ENCODE measurements at regions not wholly inside any gene's neighbourhood (a gene's known extent, or its start where the extent isn't known, plus 50 kb on each side); places are given as distances from the start of the nearest gene placed in this dataset.

DNA sequence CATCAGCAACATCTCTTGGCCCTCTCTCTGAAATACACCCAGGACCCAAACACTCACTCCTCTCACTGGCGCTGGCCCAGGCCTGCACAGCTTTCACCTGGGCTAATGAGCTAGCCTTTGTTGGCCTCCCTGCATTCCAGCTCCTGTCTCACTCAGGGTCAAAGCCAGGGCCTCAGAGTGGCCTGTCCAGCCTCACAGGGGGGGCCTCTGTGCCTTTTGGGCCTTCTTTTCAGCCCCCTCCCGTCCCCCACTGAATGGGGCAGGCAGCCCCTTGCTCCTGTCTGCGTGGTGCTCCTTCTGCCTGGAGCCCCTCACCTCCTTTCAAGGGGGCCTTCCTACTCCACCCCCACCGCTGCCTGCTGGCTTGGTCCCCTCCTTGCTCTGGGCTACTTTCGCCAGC, 59.0 kb upstream of the PRR23E start:
- DNase-seq (ENCODE audit: low read depth): no peak

DNA sequence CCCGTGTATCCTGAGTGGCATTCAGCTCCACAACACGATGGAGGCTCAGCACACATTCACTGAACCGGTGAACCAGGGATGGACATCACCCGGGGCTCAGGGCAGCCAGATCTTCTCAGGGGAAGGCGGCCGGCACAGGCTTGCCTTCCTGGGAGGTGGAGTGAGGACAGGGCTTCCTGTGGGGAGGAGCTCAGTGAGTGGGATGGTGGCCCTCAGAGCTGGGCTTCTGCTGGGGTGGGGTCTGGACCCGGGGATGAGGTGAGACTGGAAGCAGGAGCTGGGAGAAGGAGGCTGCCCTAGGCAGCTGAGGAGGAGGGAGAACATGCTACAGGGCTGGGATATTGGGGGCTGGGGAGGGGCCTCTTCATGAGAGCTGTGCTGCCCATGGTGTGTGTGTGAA, 58.5 kb upstream of the PRR23E start:
- DNase-seq (ENCODE audit: low read depth): no peak

DNA sequence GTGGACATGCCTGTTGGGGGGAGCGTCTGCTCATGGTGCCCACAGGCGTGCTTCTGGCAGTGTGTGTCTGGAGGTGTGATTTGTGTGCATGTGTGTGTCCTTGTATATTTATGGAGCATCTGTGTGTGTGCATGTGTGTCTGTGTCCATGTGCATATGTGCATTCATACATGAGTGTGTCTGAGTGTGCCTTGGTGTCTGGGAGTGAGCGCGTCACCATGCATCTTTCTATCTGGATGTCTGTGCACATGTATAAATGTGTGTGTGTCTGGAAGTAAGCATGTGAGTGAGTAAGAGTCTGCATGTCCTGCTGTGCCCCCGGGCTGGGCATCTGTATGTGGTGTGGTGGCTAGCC, 58.1 kb upstream of the PRR23E start:
- no peak for DNase-seq (ENCODE audit: low read depth)

DNA sequence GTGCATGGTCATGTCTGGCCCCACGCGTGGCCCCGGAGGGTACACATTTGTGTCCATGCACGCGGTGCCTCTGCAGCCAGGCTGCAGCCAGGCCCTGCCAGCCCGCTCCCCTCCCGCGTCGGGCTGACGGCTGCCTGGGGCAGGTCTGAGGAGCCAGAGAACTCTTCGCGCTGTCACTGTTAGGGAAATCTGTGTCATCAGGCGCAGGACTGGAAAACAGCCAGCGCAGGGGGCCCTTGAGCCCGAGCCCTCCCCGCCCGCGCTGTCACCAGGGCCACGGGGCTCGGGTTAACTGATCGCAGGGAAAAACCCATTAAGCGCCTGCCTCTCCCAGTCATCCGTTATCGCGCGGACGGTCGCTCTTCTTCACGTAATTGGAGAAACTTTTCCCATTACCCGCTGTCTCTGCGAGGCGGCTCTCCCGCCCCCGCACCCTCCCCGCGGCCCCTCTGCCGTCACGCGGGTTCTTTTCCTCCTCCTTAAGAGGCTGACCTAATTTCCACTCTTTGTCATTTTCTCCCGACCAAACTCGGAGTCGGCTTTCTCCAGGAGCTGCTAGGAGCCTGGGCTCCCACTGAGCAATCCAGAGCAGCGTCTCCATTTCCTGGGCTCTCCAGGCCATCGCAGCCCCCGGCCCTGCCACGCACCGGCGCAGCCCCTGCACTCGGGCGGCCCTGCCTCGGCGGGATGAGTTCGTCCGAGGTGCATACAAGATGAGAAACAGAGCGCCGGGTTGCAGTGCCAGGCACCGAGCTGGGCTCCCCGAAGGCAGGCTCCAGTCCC, 57.5 kb upstream of the PRR23E start:
- DNase-seq (ENCODE audit: low read depth): peak; percentile 13

DNA sequence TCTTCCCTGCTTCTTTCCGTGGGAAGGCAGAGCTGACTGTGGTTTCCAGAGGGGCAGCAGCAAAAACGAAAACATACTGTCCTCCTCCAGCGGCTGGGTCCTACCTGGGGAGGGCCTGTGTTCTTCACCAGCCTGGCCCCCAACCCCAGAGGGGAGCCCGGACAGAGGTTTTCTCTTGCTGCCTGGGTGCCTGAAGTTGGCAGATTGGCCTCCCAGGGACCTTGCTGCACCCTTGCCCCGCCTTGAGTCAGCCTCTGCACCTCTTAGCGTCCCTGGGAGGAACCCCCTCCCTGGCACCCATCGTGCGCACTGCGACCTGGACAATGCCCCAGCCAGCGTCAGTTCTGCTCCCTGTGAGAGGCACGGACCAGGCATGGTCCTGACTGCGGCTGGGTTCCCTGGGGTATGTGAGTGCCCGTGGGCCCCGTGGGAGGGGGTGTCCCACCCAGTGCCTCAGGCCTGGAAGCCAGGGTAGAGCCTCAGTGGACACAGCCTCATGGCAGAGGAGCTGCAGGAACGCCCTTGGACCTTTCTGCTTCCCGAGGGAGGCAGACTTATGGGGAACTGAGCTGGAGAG, 56.8 kb upstream of the PRR23E start:
- no peak for DNase-seq (ENCODE audit: low read depth)

DNA sequence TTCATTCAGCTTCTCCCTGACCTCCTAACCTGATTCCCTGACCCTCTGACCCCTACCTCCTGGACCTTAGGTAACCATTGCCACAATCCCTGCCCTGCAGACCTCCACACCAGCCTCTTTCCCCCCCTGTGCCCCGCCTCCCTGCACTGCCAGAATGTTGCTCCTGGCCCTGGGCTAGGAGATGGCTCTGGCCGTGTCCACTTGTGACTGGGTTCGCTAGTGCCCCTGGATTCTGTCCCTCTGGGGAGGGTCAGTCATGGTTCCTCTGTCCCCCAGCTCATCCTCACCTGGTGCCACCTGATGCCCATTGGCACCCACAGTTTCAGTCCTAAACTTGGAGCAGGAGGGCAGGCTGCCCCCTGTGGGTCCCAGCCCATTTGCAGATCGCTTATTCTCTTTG, 56.2 kb upstream of the PRR23E start:
- DNase-seq (ENCODE audit: low read depth): no peak

DNA sequence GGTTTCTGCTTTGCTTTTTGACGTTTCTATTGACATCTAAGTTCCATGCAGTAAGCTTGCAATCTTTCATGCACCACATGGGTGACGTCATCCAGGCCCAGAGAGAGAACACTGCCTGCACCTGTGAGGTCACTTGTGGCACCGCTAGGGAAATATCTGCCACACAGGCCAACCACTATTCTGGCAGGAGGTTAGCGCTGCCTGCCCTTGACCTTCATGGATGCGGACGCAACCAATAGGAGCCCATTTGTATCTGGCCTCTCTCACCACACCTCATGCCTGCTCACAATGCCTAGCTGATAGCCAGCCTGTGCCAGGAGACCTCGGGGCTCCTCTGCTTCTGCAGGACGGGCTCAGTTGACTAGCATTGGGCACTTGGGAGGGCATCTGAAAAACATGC, 55.8 kb upstream of the PRR23E start:
- no peak for DNase-seq (ENCODE audit: low read depth)

DNA sequence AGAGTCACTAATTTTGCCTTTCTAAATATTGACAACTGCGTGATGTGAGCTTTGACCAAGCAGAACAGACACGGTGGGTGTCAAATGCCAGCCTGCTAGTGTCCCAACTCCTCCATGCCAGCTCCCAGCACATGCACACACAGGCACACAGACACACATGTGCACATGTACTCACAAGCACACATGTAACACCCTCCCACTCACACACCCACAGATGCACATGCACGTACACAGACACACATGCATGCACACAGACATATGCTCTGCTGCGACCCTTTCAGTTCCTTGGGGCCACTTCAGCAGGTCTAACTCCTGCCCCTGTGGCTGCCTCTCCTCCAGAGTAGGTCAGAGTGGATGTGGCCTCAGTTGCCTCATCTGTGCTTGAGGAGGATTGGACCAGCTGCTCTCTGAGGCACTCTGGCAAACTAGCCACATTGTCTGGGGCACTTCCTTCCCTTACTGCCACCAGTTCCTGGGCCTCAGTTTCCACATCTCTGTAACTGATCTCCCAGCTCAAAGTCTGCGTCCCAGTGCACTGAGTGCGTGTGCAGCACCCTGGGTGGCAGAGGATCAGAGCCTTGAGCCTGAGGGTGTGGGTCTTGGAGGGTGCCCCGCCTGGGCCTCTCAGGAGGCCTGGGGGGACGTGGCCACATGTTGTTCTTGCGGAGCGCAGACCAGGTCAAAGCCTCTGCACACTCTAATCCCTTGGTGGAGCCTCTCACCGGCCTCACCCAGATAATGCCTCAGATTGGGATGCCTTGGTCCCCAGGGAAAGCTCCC, 55.0 kb upstream of the PRR23E start:
- DNase-seq (ENCODE audit: low read depth): no peak

DNA sequence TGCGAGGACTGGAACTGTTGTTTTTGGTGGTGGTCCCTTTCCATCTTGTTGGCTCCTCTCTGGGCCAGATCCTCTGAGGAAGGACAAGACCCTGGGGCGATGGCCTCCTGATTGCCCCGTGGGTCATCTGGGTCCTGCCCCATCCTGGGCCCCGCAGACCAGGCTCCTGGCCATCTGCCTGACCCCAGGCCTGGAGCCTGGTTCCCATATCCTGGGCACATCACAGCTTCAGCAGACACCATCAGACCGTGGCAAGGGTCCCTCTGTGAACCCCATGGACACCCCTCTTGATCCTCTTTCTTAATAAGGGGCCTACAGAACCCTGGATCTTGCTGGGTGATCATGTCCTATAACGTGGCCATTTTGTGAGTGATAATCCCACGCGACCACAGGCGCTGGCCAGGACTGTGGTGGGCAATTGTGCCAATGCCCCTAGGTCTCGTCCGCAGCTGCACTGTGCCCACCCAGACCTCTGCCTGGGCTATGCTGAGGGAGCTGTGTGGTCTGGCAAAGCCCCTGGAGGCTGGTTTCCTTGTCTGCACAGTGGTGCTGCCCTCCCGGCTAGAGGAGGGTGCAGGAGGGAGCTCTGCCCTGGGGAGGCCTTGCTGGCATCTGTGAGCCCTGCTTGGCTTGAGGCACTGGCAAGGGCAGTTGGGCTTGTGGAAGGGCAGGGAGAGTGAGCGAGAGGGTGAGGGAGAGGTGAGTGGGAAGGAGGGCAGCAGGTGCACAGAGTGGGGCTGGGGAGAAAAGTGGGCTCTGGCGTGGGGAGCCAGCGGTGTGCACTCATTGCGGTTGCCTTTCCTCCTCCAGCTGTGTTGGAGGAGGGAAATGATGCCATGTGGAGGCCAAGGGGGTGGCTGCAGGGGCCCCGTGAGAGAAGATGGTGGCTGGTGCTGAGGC, 53.1 kb upstream of the PRR23E start:
- no peak for DNase-seq (ENCODE audit: low read depth)

DNA sequence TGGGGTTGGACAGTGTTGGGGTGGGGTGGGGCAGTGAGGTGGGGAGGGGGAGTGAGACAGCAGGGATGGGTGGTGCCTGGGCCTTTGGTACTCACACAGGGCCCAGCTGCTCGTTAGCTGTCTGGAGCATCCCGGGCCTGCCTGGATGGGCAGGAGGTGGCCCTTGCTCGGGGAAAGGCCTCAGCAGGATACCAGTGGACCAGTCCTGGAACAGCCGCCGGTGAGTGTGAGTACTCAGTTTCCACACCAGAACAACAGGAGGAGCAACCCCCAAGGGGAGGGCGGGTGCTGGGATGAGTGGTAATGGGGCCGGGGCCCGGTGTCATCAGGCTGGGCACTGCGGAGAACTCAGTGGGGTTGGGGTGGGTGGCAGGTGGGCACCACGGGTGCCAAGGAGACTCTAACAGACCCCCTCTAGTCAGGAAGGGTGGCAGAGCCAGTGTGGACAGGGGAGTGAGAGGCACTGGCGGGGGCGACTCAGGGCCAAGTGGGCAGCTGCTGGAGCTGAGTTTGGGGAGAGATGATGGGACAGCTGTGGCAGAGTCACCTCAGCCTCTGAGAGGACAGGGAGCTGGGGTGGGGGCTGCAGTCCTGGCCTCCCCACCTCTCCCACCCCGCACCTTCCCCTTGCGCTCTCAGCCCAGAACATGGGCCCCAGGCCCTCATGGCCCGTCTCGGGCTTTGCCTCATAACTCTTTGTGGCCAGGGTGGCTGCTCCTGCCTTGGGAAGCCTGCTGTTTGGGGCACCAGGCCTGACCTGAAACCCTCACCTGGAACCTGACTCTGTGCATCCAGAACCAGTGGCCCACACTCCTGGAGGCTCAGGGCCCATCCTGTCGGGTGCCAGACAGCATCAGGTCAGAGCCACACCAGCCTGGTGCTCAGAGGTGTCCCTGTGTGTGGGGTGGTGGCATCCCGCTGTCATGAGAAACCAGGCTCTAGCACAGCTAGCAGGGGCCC, 52.1 kb upstream of the PRR23E start:
- DNase-seq (ENCODE audit: low read depth): no peak

DNA sequence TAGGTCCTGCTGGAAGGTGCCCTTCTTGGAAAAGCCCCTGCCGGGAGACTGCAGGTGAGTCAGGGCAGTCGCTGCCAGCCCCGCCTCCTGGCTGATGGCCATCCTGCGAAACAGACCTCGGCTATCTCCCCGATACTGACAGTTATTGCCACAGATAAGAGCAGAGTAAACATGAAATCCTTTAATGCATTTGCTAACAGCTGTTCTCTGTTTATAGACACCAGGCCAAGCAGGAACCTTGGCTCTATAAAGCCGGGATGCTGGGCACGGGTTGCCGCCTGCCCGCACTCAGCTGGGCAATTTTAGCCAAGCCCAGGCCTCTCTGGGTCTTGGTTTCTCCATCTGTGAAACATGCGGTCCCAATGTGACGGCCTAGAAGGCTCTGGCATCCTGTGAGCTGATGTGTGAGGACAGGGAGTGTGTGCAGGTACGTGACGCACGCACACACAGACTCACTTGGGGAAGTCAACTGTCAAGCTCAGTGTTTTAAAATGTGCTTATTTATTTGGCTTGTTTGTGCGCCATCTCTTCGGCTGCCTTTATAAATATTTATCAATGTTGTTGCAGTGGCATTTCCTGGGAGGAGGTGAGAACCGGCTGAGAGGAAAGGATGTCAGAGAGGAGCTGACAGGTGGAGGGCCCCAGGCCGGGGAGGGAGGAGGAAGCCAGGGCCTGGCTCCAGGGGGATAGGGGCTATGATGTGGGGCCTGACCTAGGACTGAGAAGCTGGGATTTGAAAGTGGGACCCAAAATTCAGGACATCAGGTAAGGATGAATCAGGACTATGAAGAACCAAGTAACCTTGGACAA, 50.8 kb upstream of the PRR23E start:
- peak; percentile 23 for DNase-seq (ENCODE audit: low read depth)
